AG04450 (cell line): ENCODE measurements at regions not wholly inside any gene's neighbourhood (a gene's known extent, or its start where the extent isn't known, plus 50 kb on each side); places are given as distances from the start of the nearest gene placed in this dataset.

ENCODE experiments used
- CTCF ChIA-PET: fragments of 300-600, 350-600 bp; formaldehyde crosslinking; extraction: SDS; loops from one replicate; lab custom pipeline; 2022; ENCODE audit warnings: antibody characterized with exemption, inconsistent platforms; lab: Charles Lee
- POLR2A ChIA-PET: fragments of 350-600 bp; formaldehyde crosslinking; extraction: SDS; loops from one replicate; lab custom pipeline; 2021; ENCODE audit warnings: antibody characterized with exemption, inconsistent platforms; lab: Yijun Ruan, JAX
- DNase-seq: peaks from one replicate; pipeline ENCODE4 v3.0.0-alpha.2; 2011; ENCODE audit warnings: low read depth, low spot score
- H3K27ac ChIP-seq: one replicate; pipeline ENCODE4 v1.5.1; 2012; ENCODE audit warnings: low read depth, low read length, control low read depth
- H3K27me3 ChIP-seq: one replicate; pipeline ENCODE4 v1.6.0; 2012; ENCODE audit warnings: low read length; ENCODE audit not compliant: control insufficient read depth, insufficient read depth
- H3K4me3 ChIP-seq: 2 replicates; pipeline ENCODE4 v1.5.1; 2011; ENCODE audit warnings: mild to moderate bottlenecking, low read depth, low read length, control low read depth
- H3K9me3 ChIP-seq: 2 replicates; pipeline ENCODE4 v1.5.1; 2012; ENCODE audit warnings: low read length; ENCODE audit not compliant: control insufficient read depth, insufficient read depth
- CTCF ChIP-seq: IDR thresholded peaks from 2 replicates; pipeline ENCODE4 v1.5.1; 2011; ENCODE audit warnings: low read depth, low read length, control low read depth, inconsistent platforms

- no peak for DNase-seq
- no peak for TF ChIP-seq CTCF
- POLR2A ChIA-PET = no interaction called here
- CTCF ChIA-PET = no interaction called here
- Histone ChIP-seq H3K27me3 (no peaks in the 10 kb centered on the region), H3K9me3 (no peaks in the 10 kb centered on the region), H3K27ac (no peak overlapping the region), H3K4me3 (no peak overlapping the region)
Measured at GRCh38 chr13:104170980-104171555, 1104.9 kb upstream of the SLC10A2 start.

GRCh38 chr13:104163866-104164630 is 1097.8 kb upstream of the SLC10A2 start:
- DNase-seq = no peak
- Histone ChIP-seq H3K27ac (no peak overlapping the region), H3K4me3 (no peak overlapping the region), H3K27me3 (no peaks in the 10 kb centered on the region), H3K9me3 (no peaks in the 10 kb centered on the region)
- ChIA-PET CTCF (no interaction called here), POLR2A (no interaction called here)
- no peak for TF ChIP-seq CTCF

GRCh38 chr13:104160536-104160935 is 1094.3 kb upstream of the SLC10A2 start:
- Histone ChIP-seq H3K27ac (no peak overlapping the region), H3K27me3 (no peaks in the 10 kb centered on the region), H3K4me3 (no peak overlapping the region), H3K9me3 (no peaks in the 10 kb centered on the region)
- no peak for TF ChIP-seq CTCF
- CTCF ChIA-PET = no interaction called here
- DNase-seq = no peak
- POLR2A ChIA-PET = no interaction called here

GRCh38 chr13:104143760-104144416 is 1077.7 kb upstream of the SLC10A2 start:
- CTCF ChIA-PET = no interaction called here

More at GRCh38 chr13:104143760-104144416, 1077.7 kb upstream of the SLC10A2 start:
- Histone ChIP-seq H3K27me3 (no peaks in the 10 kb centered on the region), H3K4me3 (no peak overlapping the region), H3K27ac (no peak overlapping the region), H3K9me3 (no peaks in the 10 kb centered on the region)
- DNase-seq = no peak
- TF ChIP-seq CTCF = no peak
- POLR2A ChIA-PET = no interaction called here
